ENCODE measurements at regions not wholly inside any gene's neighbourhood (a gene's known extent, or its start where the extent isn't known, plus 50 kb on each side); places are given as distances from the start of the nearest gene placed in this dataset.

DNA sequence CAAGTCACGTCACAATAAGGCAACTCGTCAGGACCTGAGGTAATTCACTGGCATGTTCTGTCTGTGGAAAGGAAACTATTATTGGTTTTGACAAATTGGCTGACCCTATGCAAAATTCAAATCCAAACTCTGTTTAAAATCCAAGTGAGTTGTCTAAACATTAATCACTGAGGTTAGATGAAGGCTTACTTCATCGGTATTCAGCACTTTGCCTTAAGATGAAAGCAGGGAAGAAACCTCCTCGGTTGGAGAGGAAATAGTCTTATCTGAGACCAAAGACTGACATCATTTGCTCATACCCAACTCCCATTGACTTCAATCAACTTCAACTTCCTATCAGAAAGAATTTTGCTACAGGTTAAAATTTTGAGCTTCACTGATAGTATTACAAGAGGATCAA is 355.1 kb upstream of the MBL2 start:
- H3K4me3 ChIP-seq, result no peak overlapping the region
- H3K27ac ChIP-seq, result no peak overlapping the region
- H3K4me1 ChIP-seq, result no peaks in the 10 kb centered on the region
- no peak for DNase-seq (ENCODE audit: low spot score)
- TF ChIP-seq, protein P1, sequence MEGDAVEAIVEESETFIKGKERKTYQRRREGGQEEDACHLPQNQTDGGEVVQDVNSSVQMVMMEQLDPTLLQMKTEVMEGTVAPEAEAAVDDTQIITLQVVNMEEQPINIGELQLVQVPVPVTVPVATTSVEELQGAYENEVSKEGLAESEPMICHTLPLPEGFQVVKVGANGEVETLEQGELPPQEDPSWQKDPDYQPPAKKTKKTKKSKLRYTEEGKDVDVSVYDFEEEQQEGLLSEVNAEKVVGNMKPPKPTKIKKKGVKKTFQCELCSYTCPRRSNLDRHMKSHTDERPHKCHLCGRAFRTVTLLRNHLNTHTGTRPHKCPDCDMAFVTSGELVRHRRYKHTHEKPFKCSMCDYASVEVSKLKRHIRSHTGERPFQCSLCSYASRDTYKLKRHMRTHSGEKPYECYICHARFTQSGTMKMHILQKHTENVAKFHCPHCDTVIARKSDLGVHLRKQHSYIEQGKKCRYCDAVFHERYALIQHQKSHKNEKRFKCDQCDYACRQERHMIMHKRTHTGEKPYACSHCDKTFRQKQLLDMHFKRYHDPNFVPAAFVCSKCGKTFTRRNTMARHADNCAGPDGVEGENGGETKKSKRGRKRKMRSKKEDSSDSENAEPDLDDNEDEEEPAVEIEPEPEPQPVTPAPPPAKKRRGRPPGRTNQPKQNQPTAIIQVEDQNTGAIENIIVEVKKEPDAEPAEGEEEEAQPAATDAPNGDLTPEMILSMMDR (IDR thresholded peaks at IDR 0.05), result no peak
- H3K27me3 ChIP-seq, result no peaks in the 10 kb centered on the region
- H3K36me3 ChIP-seq, result no peaks in the 10 kb centered on the region
- H3K9me3 ChIP-seq, result no peaks in the 10 kb centered on the region

DNA sequence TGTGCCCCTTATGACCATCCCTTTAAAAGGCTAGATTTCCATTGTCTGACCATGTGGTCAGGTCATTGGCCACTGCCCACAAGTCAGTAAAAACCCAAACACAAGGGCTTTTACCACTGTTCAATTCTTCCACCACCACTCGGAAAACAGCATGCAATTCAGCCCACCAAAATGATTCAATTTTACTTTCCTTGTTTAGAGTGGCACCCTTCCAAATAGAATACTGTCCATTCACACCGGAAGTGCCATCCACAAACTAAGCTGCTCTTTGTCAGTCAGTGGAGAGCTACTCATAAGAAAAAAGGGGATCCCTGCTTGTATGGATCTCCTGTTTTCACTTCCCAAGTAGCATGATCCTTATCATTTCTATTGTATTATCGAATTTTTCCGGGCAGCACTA is 350.7 kb upstream of the MBL2 start:
- Histone ChIP-seq H3K4me1 (no peaks in the 10 kb centered on the region), H3K27me3 (no peaks in the 10 kb centered on the region), H3K4me3 (no peak overlapping the region), H3K9me3 (no peaks in the 10 kb centered on the region), H3K27ac (no peak overlapping the region), H3K36me3 (no peaks in the 10 kb centered on the region)
- no peak for DNase-seq (ENCODE audit: low spot score)
- TF ChIP-seq, protein P1 (IDR thresholded peaks at IDR 0.05), result no peak

DNA sequence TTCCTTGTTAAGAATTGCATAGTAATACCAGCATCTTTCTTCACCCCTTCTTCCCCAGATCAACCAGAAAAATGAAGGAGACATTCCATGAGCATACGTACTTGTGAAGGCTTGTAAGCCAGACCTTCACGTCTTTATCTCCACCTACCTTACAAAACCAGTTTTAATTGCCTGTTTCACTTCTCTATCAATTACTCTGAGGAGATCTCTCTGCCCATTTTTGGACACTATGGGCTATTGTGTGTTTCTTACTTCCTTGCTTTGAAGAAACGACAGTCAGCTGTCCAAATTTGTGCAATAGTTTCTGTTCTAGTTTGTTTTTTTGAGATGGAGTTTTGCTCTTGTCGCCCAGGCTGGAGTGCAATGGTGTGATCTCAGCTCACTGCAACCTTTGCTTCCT is 349.7 kb upstream of the MBL2 start:
- Histone ChIP-seq H3K36me3 (no peaks in the 10 kb centered on the region), H3K4me3 (no peak overlapping the region), H3K9me3 (no peaks in the 10 kb centered on the region), H3K27me3 (no peaks in the 10 kb centered on the region), H3K27ac (no peak overlapping the region), H3K4me1 (no peaks in the 10 kb centered on the region)
- DNase-seq (ENCODE audit: low spot score), result no peak
- TF ChIP-seq, protein P1 (IDR thresholded peaks at IDR 0.05), result no peak

DNA sequence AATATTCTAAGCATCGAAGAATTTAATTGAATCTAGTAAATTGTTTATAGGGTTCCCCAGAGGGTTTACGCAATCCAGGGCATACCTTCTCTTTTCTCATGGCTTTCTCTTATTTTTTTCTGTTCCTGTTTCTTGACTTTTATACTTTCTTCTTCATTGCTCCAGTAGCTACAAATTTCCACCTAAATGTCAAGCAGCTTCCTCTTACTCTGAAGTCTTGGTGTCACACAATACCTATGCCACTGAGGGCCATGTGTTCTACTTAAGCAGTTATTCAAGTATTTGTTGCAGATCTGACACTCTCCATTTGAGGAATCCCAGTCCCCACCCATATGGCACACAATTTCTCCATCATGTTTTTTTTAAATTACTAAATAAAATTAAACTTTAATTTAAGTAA is 343.1 kb upstream of the MBL2 start:
- no peak for DNase-seq (ENCODE audit: low spot score)
- H3K36me3 ChIP-seq, result no peaks in the 10 kb centered on the region
- H3K4me3 ChIP-seq, result no peak overlapping the region
- H3K27ac ChIP-seq, result no peak overlapping the region
- peaks cover 0 to 5% of the 10 kb centered on the region in 2 donors for H3K9me3 ChIP-seq
- H3K4me1 ChIP-seq, result no peaks in the 10 kb centered on the region
- TF ChIP-seq, protein P1 (IDR thresholded peaks at IDR 0.05), result no peak
- H3K27me3 ChIP-seq, result no peaks in the 10 kb centered on the region

DNA sequence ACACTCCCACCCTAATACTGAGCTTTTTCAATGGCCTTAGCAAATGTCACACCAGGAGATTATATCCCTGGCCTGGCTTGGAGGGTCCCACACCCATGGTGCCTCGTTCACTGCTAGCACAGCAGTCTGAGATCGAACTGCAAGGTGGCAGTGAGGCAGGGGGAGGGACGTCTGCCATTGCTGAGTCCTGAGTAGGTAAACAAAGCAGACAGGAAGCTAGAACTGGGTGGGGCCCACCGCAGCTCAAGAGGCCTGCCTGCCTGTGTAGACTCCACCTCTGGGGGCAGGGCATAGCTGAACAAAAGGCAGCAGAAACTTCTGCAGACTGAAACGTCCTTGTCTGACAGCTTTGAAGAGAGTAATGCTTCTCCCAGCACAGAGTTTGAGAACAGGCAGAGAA is 338.9 kb upstream of the MBL2 start:
- H3K27me3 ChIP-seq, result no peaks in the 10 kb centered on the region
- no peaks in the 10 kb centered on the region for H3K4me1 ChIP-seq
- no peaks in the 10 kb centered on the region for H3K36me3 ChIP-seq
- H3K9me3 ChIP-seq, result peaks cover 0 to 3% of the 10 kb centered on the region in 2 donors
- no peak for DNase-seq (ENCODE audit: low spot score)
- no peak overlapping the region for H3K27ac ChIP-seq
- TF ChIP-seq, protein P1 (IDR thresholded peaks at IDR 0.05), result no peak
- H3K4me3 ChIP-seq, result no peak overlapping the region

DNA sequence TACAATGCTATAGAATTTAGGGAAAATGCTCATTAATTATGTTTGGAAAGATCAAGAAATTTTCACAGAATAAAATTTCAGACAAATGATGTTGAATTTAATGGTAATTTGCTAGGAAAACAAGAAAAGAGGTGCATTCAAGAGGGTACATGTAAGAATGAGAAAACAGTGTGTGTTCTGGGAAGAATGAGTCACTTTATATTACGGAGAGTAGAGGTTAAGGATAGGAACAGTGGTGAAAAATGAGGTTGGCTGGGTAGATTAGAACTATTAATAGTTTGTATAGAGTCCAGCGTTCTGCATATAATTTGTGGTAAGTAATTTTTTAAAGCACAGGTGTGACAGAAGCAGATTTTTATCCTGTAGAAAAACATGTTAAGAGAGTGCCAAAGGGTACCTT is 336.7 kb upstream of the MBL2 start:
- H3K27ac ChIP-seq, result no peak overlapping the region
- no peak overlapping the region for H3K4me3 ChIP-seq
- TF ChIP-seq, protein P1 (IDR thresholded peaks at IDR 0.05), result no peak
- H3K4me1 ChIP-seq, result no peaks in the 10 kb centered on the region
- no peaks in the 10 kb centered on the region for H3K27me3 ChIP-seq
- H3K9me3 ChIP-seq, result no peaks in the 10 kb centered on the region
- H3K36me3 ChIP-seq, result no peaks in the 10 kb centered on the region
- DNase-seq (ENCODE audit: low spot score), result no peak

Data from right atrium auricular region (tissue), 2 donors.